GM18858 (cell line): ENCODE measurements at regions not wholly inside any gene's neighbourhood (a gene's known extent, or its start where the extent isn't known, plus 50 kb on each side); places are given as distances from the start of the nearest gene placed in this dataset.
A peak's percentile ranks its signal among the peaks of the same experiment; 100 is the strongest.

Experiments used
- ATAC-seq: cut with Tn5 transposase; IDR thresholded peaks from one replicate; pipeline ENCODE4 v1.9.1; 2021; ENCODE audit not compliant: unreplicated experiment

- ATAC-seq = no peak
Measured at GRCh38 chr5:52668544-52669185, 119.1 kb upstream of the ITGA1 start.

DNA sequence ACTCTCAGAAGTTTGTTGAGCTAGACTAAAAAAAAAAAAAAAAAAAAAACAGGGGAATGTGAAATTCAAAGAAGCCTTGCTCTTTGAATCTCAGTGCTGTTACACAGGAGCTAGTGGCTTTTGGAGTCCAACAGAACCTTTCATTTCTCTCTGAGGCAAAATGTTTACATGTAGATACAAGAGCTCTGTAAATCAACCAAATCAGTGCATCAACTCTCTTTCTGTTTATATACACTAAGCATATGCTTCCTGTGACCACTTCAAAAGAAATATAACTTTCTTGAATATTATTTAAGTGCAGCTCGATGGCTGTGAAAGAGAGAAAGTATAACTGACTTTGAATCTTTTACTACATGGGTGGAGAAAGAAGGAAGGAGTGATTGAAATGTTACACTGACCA, 115.3 kb upstream of the ITGA1 start:
- ATAC-seq = no peak

- no peak for ATAC-seq
Measured at GRCh38 chr5:52673495-52673894, 114.2 kb upstream of the ITGA1 start.

- no peak for ATAC-seq
Measured at GRCh38 chr5:52674815-52675545, 112.7 kb upstream of the ITGA1 start.

GRCh38 chr5:52682492-52682891, 105.2 kb upstream of the ITGA1 start:
- no peak for ATAC-seq

- ATAC-seq = no peak
Measured at GRCh38 chr5:52684051-52684450, 103.7 kb upstream of the ITGA1 start.

DNA sequence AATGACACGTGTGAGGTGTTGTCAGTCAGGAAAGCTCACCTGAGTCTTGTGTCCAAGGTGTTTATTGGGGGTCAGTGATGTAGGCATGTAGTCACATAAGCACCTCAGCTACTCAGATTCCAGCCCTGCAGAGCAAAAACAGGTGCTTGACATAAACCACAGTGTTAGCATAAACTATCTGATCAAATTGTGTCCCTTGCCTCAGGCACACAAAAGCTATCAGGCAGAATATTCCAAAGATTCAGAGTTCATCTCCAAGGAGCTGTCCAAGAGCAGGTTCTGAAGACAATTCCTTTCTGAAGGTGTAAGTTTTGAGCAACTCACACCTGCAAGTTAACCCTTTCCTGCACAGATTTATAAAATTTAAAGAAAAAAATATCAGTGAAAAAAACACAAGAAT, 102.2 kb upstream of the ITGA1 start:
- ATAC-seq = no peak

DNA sequence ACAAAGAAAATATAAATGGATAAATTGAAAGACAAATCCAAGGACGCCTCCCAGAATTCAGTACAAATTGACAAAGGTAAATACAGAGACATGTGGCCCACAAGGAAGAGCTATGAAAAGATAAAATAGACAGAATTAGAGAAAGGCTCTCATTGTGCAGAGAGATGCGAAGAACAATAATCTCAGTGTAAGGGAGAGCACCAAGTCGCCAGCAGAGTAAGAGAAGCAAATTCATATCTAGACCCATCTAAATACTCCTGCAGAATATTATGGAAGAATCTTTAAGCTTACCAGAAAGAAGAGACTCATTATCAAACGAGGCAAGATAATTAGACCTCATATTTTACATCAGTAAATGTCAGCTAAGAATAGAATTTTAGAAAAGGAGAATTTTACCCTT, 101.7 kb upstream of the ITGA1 start:
- no peak for ATAC-seq

DNA sequence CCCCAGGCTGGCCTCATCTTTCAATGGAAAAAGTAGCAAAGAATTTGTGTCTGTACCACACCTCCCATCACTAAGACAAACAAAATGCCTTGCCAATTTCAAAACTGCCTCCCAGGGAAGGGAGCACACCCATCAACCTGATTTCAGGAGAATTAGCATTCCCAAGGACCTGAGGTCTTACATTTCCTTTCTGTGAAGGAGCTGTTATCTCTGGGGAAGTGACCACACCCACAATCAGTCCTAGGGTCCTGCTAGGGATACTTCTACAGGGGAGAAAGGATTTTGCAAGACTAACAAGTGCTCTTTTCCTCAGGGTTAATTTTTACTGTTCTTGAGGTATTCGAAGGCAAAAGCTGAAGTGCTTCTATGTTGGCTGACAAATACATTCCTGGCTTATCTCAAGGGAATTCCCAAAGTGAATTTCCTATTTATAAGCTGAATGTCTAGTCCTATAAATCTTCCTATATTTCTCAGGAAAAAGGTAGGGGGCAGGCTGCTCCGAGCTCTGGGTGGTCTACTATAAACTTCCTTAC, 97.4 kb upstream of the ITGA1 start:
- no peak for ATAC-seq

GRCh38 chr5:52692039-52692438, 95.7 kb upstream of the ITGA1 start:
- no peak for ATAC-seq

- no peak for ATAC-seq
Measured at GRCh38 chr5:52692606-52693005, 95.1 kb upstream of the ITGA1 start.

GRCh38 chr5:52693280-52693679, 94.4 kb upstream of the ITGA1 start:
- ATAC-seq = peak; percentile 74

GRCh38 chr5:52693836-52694235, 93.9 kb upstream of the ITGA1 start:
- no peak for ATAC-seq

- ATAC-seq = no peak
Measured at GRCh38 chr5:52694648-52695047, 93.1 kb upstream of the ITGA1 start.

DNA sequence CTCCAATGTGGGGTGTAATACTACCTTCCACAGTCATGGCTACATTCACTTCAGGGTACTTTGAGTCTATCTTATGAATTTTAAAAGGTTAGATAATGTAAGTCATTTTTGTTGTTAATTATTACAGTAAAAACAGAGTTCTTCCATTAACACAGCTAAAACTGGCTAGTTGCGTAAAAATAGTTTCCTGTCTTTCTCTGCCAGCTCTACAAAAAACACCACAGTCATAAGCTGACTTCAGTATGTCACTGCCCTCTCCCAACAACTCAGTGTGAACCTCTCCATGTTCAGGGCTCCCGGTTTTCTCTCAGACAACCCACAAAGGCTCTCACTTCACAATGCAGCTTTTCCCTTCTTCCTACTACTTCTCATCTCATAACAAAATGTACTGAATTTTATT, 84.8 kb upstream of the ITGA1 start:
- ATAC-seq = no peak

DNA sequence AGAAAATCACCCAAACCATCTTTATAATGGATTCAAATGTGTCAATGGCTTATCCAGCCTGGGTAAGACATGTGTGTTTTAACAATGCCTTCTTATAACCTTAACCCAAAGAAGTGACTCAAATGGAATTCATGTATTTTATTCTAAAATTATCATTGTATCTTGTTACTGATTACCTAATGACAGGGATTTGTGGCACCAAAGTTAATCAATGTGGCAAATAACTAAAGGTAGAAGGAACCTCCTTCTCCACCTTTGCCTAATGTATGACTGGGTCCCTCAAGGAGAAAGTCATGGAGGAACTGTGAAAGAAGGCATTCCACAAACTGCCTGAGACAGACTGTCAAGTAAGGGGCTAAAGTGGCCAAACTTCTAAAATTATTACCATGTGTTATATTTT, 84.4 kb upstream of the ITGA1 start:
- ATAC-seq = no peak

DNA sequence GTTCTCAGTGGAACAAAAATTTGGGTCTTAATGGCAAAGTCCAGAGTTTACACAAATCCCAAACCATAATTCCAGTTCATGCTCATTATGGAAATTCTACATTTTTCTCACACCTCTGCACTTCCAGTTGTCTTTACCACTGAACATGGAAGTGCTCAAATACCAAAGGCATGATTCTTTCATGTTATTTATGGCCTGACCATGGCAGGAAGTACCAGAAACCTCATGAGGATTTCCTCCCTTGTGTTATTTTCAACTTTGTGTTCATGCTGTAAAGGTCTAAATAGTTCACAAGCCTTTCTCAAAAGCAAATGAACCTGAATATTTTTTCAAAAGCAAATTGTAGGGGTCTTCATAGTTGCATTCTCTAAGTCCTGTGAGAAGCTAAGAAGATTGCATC, 82.0 kb upstream of the ITGA1 start:
- no peak for ATAC-seq

DNA sequence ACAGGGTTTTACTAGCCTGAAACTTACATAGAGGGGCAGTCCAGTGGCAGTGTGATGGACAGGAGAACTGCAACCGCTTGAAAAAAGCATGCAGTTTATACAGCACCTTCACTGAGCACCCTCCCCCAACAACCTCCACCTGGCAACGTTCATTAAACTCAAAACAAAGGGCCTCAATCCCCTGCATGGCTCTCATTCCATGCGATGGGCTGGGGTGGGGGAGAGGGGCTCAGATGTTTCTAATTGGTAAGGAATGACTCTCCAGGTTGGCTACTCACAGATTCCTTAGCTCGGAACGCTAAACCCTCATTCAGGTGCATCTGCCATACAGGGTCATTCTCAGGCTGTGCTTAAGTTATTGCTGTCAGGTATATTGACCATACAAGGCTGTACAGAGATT, 80.9 kb upstream of the ITGA1 start:
- no peak for ATAC-seq

DNA sequence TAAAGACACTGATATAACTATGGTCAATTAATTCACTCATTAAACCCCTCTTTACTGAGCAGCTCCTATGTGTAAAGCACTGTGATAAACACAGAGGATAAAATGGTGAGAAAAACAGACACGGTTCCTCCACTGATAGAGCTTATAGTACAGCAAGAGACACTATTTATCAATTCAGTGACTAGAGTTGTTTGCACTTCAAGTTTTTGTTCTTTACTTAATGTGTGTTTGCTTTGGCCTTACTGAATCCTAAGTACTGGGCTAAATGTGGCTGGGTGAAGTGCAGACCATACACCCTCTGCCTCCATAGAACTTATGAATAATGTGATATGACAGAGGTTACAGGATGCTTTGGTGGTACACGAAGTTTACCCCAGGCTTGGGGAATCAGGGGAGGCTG, 80.1 kb upstream of the ITGA1 start:
- no peak for ATAC-seq

- ATAC-seq = no peak
Measured at GRCh38 chr5:52708463-52708862, 79.3 kb upstream of the ITGA1 start.

- ATAC-seq = peak; percentile 80
Measured at GRCh38 chr5:52709167-52709925, 78.4 kb upstream of the ITGA1 start.
